Hippocampal formation (tissue), 2 donors: ENCODE measurements at regions not wholly inside any gene's neighbourhood (a gene's known extent, or its start where the extent isn't known, plus 50 kb on each side); places are given as distances from the start of the nearest gene placed in this dataset.

Experiments
- DNase-seq, 2 donors: peaks; one replicate each; lab custom pipeline; 2025; lab: John Stamatoyannopoulos, UW

- DNase-seq: no peak
Observed at GRCh38 chr17:56648321-56648720, 54.8 kb downstream of the NOG start.

GRCh38 chr17:56648806-56649205 is 55.3 kb downstream of the NOG start:
- DNase-seq: no peak

DNA sequence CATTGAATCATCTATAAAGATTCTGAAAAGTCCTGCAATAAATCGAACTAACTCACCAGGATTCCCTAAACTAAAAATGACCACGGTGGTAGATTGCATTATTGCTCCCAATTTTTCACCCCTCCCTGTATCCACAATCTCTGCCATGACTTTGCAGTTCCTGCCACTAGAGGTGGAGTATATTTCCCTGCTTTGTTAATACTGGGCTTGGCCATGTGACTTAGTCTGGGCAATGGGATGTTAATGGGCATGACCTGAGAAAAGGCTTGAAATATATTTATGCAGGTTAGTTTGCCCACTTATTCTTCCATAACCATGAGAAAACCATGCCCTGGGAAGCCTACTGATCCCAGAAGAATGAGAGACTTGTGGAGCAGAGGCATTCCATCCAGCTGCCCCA is 59.1 kb downstream of the NOG start:
- no peak for DNase-seq

DNA sequence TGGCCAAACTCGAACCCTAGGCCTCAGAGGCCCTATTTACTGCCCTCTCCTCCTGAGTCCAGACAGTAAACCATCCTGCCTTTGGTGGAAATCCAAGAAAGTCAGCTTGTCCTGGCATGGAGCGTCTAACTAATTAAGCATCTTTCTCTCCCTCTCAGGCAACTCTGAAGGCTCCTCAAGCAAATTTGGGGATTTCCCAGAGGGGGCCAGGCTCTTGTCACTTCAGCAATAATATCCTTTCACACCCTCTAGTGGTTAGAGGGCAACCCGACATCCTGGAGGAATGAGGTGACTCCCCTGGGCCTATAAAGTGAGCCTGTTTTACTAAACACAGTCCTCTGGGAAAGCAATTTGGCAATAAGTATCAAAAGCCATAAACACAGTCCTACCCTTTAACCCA is 60.4 kb downstream of the NOG start:
- DNase-seq: no peak

GRCh38 chr17:56656701-56657327 is 63.3 kb downstream of the NOG start:
- no peak for DNase-seq

- no peak for DNase-seq
Observed at GRCh38 chr17:56658648-56659047, 65.1 kb downstream of the NOG start.

GRCh38 chr17:56659622-56660021 is 66.1 kb downstream of the NOG start:
- DNase-seq: no peak

GRCh38 chr17:56661906-56662305 is 68.4 kb downstream of the NOG start:
- no peak for DNase-seq

DNA sequence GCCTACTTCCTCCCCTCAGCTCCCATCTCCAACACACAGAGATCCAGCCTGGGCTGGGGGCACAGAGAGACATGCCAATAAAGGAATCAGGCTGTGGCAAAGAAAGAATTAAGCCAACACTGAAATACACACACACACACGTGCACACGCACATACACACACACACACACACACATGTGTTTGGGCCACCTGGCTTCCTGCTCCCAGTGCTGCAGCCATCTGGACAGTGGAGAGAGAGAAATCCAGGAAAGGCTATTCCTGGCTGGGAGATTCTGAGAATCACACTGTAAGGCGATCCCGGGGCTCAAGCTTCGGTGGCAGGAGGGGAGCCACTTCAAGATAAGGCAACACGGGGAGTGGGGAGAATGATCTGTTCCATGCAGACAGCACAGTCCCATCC is 72.4 kb downstream of the NOG start:
- DNase-seq: no peak

- no peak for DNase-seq
Observed at GRCh38 chr17:56667925-56668458, 74.5 kb downstream of the NOG start.

DNA sequence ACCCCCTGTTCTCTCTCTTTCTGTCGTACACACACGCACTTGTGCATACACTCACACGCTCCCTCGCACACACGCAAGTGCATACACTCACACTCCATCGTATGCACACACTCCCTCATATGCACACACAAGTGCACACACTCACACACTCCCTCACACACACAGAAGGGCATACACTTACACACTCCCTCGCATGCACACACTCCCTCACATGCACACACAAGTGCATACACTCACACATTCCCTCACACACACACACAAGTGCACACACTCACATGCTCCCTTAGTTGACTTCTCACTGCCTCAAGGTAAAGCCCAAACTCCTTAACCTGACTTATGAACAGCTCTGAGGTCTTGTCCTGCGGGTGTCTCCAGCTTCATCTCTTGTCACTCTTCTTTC is 78.7 kb downstream of the NOG start:
- no peak for DNase-seq

- DNase-seq: no peak
Observed at GRCh38 chr17:56674401-56674925, 81.0 kb downstream of the NOG start.

GRCh38 chr17:56675876-56676660 is 82.6 kb downstream of the NOG start:
- DNase-seq: no peak

GRCh38 chr17:56676810-56677209 is 83.3 kb downstream of the NOG start:
- no peak for DNase-seq

GRCh38 chr17:56678249-56679114 is 85.0 kb downstream of the NOG start:
- no peak for DNase-seq

- peak in 1 of 2 donors; percentile 20 for DNase-seq
Observed at GRCh38 chr17:56679115-56679776, 85.7 kb downstream of the NOG start.

DNA sequence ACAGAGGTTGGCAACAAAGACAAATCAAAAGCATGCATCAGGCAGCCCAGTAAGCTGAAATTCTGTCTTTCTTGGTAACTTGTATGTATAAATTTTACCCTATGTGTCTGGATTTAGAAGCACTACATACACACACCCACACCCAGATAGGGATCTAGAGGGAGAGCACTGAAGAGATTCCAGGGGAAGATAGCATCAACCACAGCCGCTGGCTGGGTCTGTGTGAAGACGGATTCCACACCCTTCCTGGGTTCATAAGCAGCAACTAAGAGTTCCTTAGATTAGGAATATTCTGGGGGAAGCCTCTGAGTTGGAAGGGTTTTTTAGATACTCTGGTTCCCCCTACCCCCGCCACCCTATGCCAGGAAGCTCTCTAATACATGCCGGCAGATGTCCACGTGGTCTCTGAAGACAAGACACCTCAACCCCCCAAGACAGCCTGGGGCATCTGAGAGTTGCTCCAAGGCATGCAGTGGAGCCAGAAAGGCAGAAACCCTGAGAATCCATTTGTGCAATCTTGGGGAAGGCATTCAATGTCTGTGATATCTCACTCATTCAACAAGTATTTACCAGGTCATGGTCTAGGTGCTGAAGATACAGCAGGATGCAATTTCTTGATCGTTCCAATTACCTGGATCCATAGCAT is 86.4 kb downstream of the NOG start:
- no peak for DNase-seq

DNA sequence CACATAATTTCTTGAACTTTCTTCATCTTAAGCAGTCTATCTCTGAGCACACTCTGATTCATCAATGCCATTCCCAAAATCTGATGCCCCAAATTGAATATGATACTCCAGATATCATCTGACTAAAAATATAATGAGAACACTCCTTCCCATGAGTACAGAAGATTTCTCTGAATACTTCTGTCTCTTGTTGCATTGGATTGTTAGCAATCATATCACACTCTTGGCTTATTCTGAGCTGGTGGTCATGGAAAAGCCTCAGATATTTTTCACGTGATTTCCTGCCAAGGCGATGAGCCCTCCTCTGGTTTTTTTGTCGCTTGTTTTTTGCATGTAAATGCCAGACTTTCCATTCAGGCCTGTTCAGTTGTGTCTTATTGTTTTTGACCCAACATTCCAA is 87.2 kb downstream of the NOG start:
- no peak for DNase-seq

GRCh38 chr17:56681561-56682266 is 88.2 kb downstream of the NOG start:
- no peak for DNase-seq

- no peak for DNase-seq
Observed at GRCh38 chr17:56688151-56688550, 94.7 kb downstream of the NOG start.
